ENCODE measurements at regions not wholly inside any gene's neighbourhood (a gene's known extent, or its start where the extent isn't known, plus 50 kb on each side); places are given as distances from the start of the nearest gene placed in this dataset.
"Not testable (repeated sequence)": the region's sequence is repeated elsewhere in the genome, so short reads cannot be mapped to it uniquely, and the experiment has no call there.

GRCh38 chr1:136344-136932 lies 315.0 kb downstream of the OR4F29 start:
- not testable (repeated sequence) for TF ChIP-seq ZNF785, KLF16, ZNF404 (tag by site-specific recombination; IDR thresholded peaks at IDR 0.05)

All from HEK293 (cell line).